Astrocyte (in vitro differentiated cells and primary cell): ENCODE measurements at regions not wholly inside any gene's neighbourhood (a gene's known extent, or its start where the extent isn't known, plus 50 kb on each side); places are given as distances from the start of the nearest gene placed in this dataset.

Experiments used
- DNase-seq: peaks from one replicate; pipeline ENCODE4 v3.0.0-alpha.2; 2010; ENCODE audit warnings: low read depth
- FAIRE-seq: peaks from 2 replicates; lab custom pipeline; 2011; peaks lifted over from hg19 to GRCh38; lab: Jason Lieb, UNC
- H2AFZ ChIP-seq: 2 replicates; pipeline ENCODE4 v1.6.0; 2012; ENCODE audit warnings: low read depth, low read length, inconsistent platforms
- H3K27ac ChIP-seq: 2 replicates; pipeline ENCODE4 v1.5.1; 2011; ENCODE audit warnings: low read depth, low read length, inconsistent platforms
- H3K27me3 ChIP-seq: 2 replicates; pipeline ENCODE4 v1.6.0; 2011; ENCODE audit warnings: low read length, inconsistent platforms; ENCODE audit not compliant: insufficient read depth
- H3K36me3 ChIP-seq: 2 replicates; pipeline ENCODE4 v1.5.1; 2011; ENCODE audit warnings: low read length, inconsistent platforms; ENCODE audit not compliant: insufficient read depth
- H3K4me1 ChIP-seq: 2 replicates; pipeline ENCODE4 v1.5.1; 2011; ENCODE audit warnings: low read length, inconsistent platforms; ENCODE audit not compliant: insufficient read depth
- H3K4me2 ChIP-seq: 2 replicates; pipeline ENCODE4 v1.6.0; 2012; ENCODE audit warnings: low read length, inconsistent platforms
- H3K4me3 ChIP-seq: 2 replicates; pipeline ENCODE4 v1.5.1; 2011; ENCODE audit warnings: low read depth, mild to moderate bottlenecking, low read length, inconsistent platforms; ENCODE audit not compliant: insufficient read depth
- H3K79me2 ChIP-seq: 2 replicates; pipeline ENCODE4 v1.6.0; 2012; ENCODE audit warnings: mild to moderate bottlenecking, low read length, inconsistent platforms; ENCODE audit not compliant: insufficient read depth
- H3K9ac ChIP-seq: 2 replicates; pipeline ENCODE4 v1.6.0; 2012; ENCODE audit warnings: mild to moderate bottlenecking, low read length, inconsistent platforms
- H3K9me3 ChIP-seq: 2 replicates; pipeline ENCODE4 v1.5.1; 2012; ENCODE audit warnings: low read depth, mild to moderate bottlenecking, low read length, inconsistent platforms; ENCODE audit not compliant: insufficient read depth
- H4K20me1 ChIP-seq: 2 replicates; pipeline ENCODE4 v1.6.0; 2012; ENCODE audit warnings: low read length, inconsistent platforms; ENCODE audit not compliant: insufficient read depth
- H3K27ac Mint-ChIP-seq: one replicate; pipeline ENCODE4 v1.8.0; 2021; ENCODE audit warnings: mild to moderate bottlenecking, mixed read lengths; ENCODE audit not compliant: unreplicated experiment
- H3K27me3 Mint-ChIP-seq: one replicate; pipeline ENCODE4 v1.8.0; 2021; ENCODE audit warnings: low read depth, mixed read lengths; ENCODE audit not compliant: unreplicated experiment
- H3K36me3 Mint-ChIP-seq: one replicate; pipeline ENCODE4 v1.8.0; 2021; ENCODE audit warnings: low read depth, mixed read lengths; ENCODE audit not compliant: unreplicated experiment
- H3K4me1 Mint-ChIP-seq: one replicate; pipeline ENCODE4 v1.8.0; 2021; ENCODE audit warnings: low read depth, mixed read lengths; ENCODE audit not compliant: unreplicated experiment
- H3K4me3 Mint-ChIP-seq: one replicate; pipeline ENCODE4 v1.8.0; 2021; ENCODE audit warnings: mild to moderate bottlenecking, moderate library complexity, mixed read lengths; ENCODE audit not compliant: unreplicated experiment
- H3K9me3 Mint-ChIP-seq: one replicate; pipeline ENCODE4 v1.8.0; 2021; ENCODE audit warnings: mild to moderate bottlenecking, mixed read lengths; ENCODE audit not compliant: unreplicated experiment
- CTCF ChIP-seq: IDR thresholded peaks from 2 replicates; pipeline ENCODE4 v1.5.1; 2011; ENCODE audit warnings: low read depth, mild to moderate bottlenecking, inconsistent platforms, low read length, moderate library complexity; ENCODE audit not compliant: insufficient read depth
- EZH2 ChIP-seq: IDR thresholded peaks from 2 replicates; pipeline ENCODE4 v1.6.1; 2012; ENCODE audit warnings: mild to moderate bottlenecking, low read length, inconsistent platforms; ENCODE audit not compliant: insufficient read depth

- no peak for TF ChIP-seq CTCF
- TF ChIP-seq EZH2 = no peak
- H3K36me3 Mint-ChIP-seq = no peaks in the 10 kb centered on the region
- no peak overlapping the region for H3K27ac ChIP-seq
These were observed 205.6 kb downstream of the RHOU start for GRCh38 chr1:228940926-228941325.

GRCh38 chr1:228941666-228942065 lies 206.4 kb downstream of the RHOU start:
- Histone ChIP-seq H3K4me1 (peaks cover 4% of the 10 kb centered on the region), H3K4me2 (no peak overlapping the region), H3K9ac (no peak overlapping the region), H3K4me3 (no peak overlapping the region), H3K9me3 (no peaks in the 10 kb centered on the region), H3K79me2 (no peaks in the 10 kb centered on the region), H3K27ac (no peak overlapping the region), H2AFZ (no peak overlapping the region), H4K20me1 (no peaks in the 10 kb centered on the region), H3K27me3 (peaks cover 7% of the 10 kb centered on the region), H3K36me3 (no peaks in the 10 kb centered on the region)
- peaks cover 17% of the 10 kb centered on the region for H3K4me1 Mint-ChIP-seq
- FAIRE-seq (no peak), DNase-seq (no peak)
- H3K36me3 Mint-ChIP-seq = no peaks in the 10 kb centered on the region
- H3K27me3 Mint-ChIP-seq = peaks cover 13% of the 10 kb centered on the region
- H3K4me3 Mint-ChIP-seq = no peak overlapping the region
- H3K27ac Mint-ChIP-seq = no peak overlapping the region
- peaks cover 2% of the 10 kb centered on the region for H3K9me3 Mint-ChIP-seq
- TF ChIP-seq CTCF (no peak), EZH2 (no peak)

More at GRCh38 chr1:228940926-228941325, 205.6 kb downstream of the RHOU start:
- H3K9me3 ChIP-seq = no peaks in the 10 kb centered on the region
- peaks cover 7% of the 10 kb centered on the region for H3K27me3 ChIP-seq
- no peaks in the 10 kb centered on the region for H4K20me1 ChIP-seq
- FAIRE-seq (no peak), DNase-seq (no peak)
- peaks cover 2% of the 10 kb centered on the region for H3K9me3 Mint-ChIP-seq
- H3K79me2 ChIP-seq = no peaks in the 10 kb centered on the region
- no peak overlapping the region for H2AFZ ChIP-seq
- peaks cover 13% of the 10 kb centered on the region for H3K27me3 Mint-ChIP-seq
- H3K4me1 Mint-ChIP-seq = peaks cover 21% of the 10 kb centered on the region
- H3K4me1 ChIP-seq = peaks cover 4% of the 10 kb centered on the region
- H3K4me2 ChIP-seq = no peak overlapping the region
- H3K4me3 ChIP-seq = no peak overlapping the region
- H3K4me3 Mint-ChIP-seq = no peak overlapping the region
- no peak overlapping the region for H3K9ac ChIP-seq
- no peaks in the 10 kb centered on the region for H3K36me3 ChIP-seq
- no peak overlapping the region for H3K27ac Mint-ChIP-seq

GRCh38 chr1:228943436-228943835 lies 208.2 kb downstream of the RHOU start:
- no peak overlapping the region for H3K9ac ChIP-seq
- peaks cover 10% of the 10 kb centered on the region for H3K4me1 Mint-ChIP-seq
- H3K9me3 Mint-ChIP-seq = peaks cover 2% of the 10 kb centered on the region
- H4K20me1 ChIP-seq = no peaks in the 10 kb centered on the region
- no peak overlapping the region for H3K27ac ChIP-seq
- DNase-seq (no peak), FAIRE-seq (no peak)
- no peaks in the 10 kb centered on the region for H3K9me3 ChIP-seq
- no peak overlapping the region for H2AFZ ChIP-seq
- no peak overlapping the region for H3K27ac Mint-ChIP-seq
- no peaks in the 10 kb centered on the region for H3K79me2 ChIP-seq
- H3K4me2 ChIP-seq = no peak overlapping the region
- no peak overlapping the region for H3K4me3 ChIP-seq
- H3K36me3 ChIP-seq = no peaks in the 10 kb centered on the region
- TF ChIP-seq EZH2 (no peak), CTCF (no peak)
- H3K27me3 ChIP-seq = peaks cover 4% of the 10 kb centered on the region
- peaks cover 13% of the 10 kb centered on the region for H3K27me3 Mint-ChIP-seq
- no peak overlapping the region for H3K4me3 Mint-ChIP-seq
- peaks cover under 1% of the 10 kb centered on the region for H3K4me1 ChIP-seq
- no peaks in the 10 kb centered on the region for H3K36me3 Mint-ChIP-seq
